ENCODE measurements at regions not wholly inside any gene's neighbourhood (a gene's known extent, or its start where the extent isn't known, plus 50 kb on each side); places are given as distances from the start of the nearest gene placed in this dataset.

- Histone ChIP-seq H2BK120ac (ENCODE audit: low read depth, low read length) (no peak overlapping the region), H2BK5ac (ENCODE audit: low read length) (no peak overlapping the region), H4K8ac (ENCODE audit: low read depth, low read length) (no peak overlapping the region), H2BK15ac (ENCODE audit: low read length) (no peak overlapping the region), H3K4me2 (ENCODE audit: insufficient read depth, low read length, poor library complexity, severe bottlenecking) (no peak overlapping the region), H3K79me1 (ENCODE audit: low read depth, low read length) (no peaks in the 10 kb centered on the region), H3K27me3 (ENCODE audit: control insufficient read depth in 3 of 3, insufficient read depth in 3 of 3, low read depth in 1 of 3, low read length in 3 of 3) (no peaks in the 10 kb centered on the region), H2BK12ac (ENCODE audit: low read length) (no peak overlapping the region), H4K91ac (ENCODE audit: low read depth, low read length, poor library complexity) (no peak overlapping the region), H3K9ac (ENCODE audit: low read depth, low read length, poor library complexity) (no peak overlapping the region), H3K23ac (ENCODE audit: low read depth, low read length, poor library complexity) (no peak overlapping the region), H3K27ac (replicated peaks; ENCODE audit: low read length) (no peak overlapping the region), H3K4me1 (ENCODE audit: control insufficient read depth in 2 of 2, insufficient read depth in 1 of 2, low read depth in 1 of 2, low read length in 2 of 2) (peaks cover 18 to 24% of the 10 kb centered on the region in 2 donors), H3K4ac (ENCODE audit: low read length) (no peak overlapping the region), H3K4me3 (ENCODE audit: low read length in 2 of 2) (no peak overlapping the region), H3K36me3 (replicated peaks in 1 of 2; ENCODE audit: control insufficient read depth in 2 of 2, insufficient read depth in 2 of 2, low read length in 2 of 2) (no peaks in the 10 kb centered on the region), H3K14ac (ENCODE audit: low read length) (no peak overlapping the region), H3K18ac (ENCODE audit: low read length) (no peak overlapping the region), H3K9me3 (replicated peaks in 1 of 2; ENCODE audit: control insufficient read depth in 2 of 2, insufficient read depth in 1 of 2, low read depth in 1 of 2, low read length in 2 of 2) (no peaks in the 10 kb centered on the region), H2AK5ac (ENCODE audit: low read depth, low read length) (no peak overlapping the region), H2AFZ (ENCODE audit: low read length) (peak overlapping the region; percentile 36)
- no CpG with 5 or more reads among the region's 6 CpGs for WGBS, 2 donors (ENCODE audit: extremely low coverage in 2 of 2, insufficient read length in 2 of 2, insufficient replicate concordance in 1 of 2)
- DNase-seq (ENCODE audit: low spot score) = no peak
These were observed 235.4 kb downstream of the TTLL7 start for GRCh38 chr1:83763361-83764095.

GRCh38 chr1:83762416-83762815 lies 236.5 kb downstream of the TTLL7 start:
- H3K9me3 ChIP-seq (replicated peaks in 1 of 2; ENCODE audit: control insufficient read depth in 2 of 2, insufficient read depth in 1 of 2, low read depth in 1 of 2, low read length in 2 of 2) = no peaks in the 10 kb centered on the region
- no peak overlapping the region for H2BK120ac ChIP-seq (ENCODE audit: low read depth, low read length)
- no peak overlapping the region for H3K4me3 ChIP-seq (ENCODE audit: low read length in 2 of 2)
- H3K18ac ChIP-seq (ENCODE audit: low read length) = no peak overlapping the region
- no peak overlapping the region for H3K9ac ChIP-seq (ENCODE audit: low read depth, low read length, poor library complexity)
- no peak for DNase-seq (ENCODE audit: low spot score)
- no peak overlapping the region for H2BK12ac ChIP-seq (ENCODE audit: low read length)
- H3K23ac ChIP-seq (ENCODE audit: low read depth, low read length, poor library complexity) = no peak overlapping the region
- H3K4me2 ChIP-seq (ENCODE audit: insufficient read depth, low read length, poor library complexity, severe bottlenecking) = no peak overlapping the region
- no peak overlapping the region for H2AK5ac ChIP-seq (ENCODE audit: low read depth, low read length)
- no peak overlapping the region for H3K27ac ChIP-seq (replicated peaks; ENCODE audit: low read length)
- no peaks in the 10 kb centered on the region for H3K27me3 ChIP-seq (ENCODE audit: control insufficient read depth in 3 of 3, insufficient read depth in 3 of 3, low read depth in 1 of 3, low read length in 3 of 3)
- no peak overlapping the region for H3K14ac ChIP-seq (ENCODE audit: low read length)
- WGBS, 2 donors (ENCODE audit: extremely low coverage in 2 of 2, insufficient read length in 2 of 2, insufficient replicate concordance in 1 of 2) = no CpG with 5 or more reads among the region's 5 CpGs
- no peak overlapping the region for H4K91ac ChIP-seq (ENCODE audit: low read depth, low read length, poor library complexity)
- no peaks in the 10 kb centered on the region for H3K36me3 ChIP-seq (replicated peaks in 1 of 2; ENCODE audit: control insufficient read depth in 2 of 2, insufficient read depth in 2 of 2, low read length in 2 of 2)
- no peaks in the 10 kb centered on the region for H3K79me1 ChIP-seq (ENCODE audit: low read depth, low read length)
- H2BK5ac ChIP-seq (ENCODE audit: low read length) = no peak overlapping the region
- no peak overlapping the region for H2AFZ ChIP-seq (ENCODE audit: low read length)
- no peak overlapping the region for H4K8ac ChIP-seq (ENCODE audit: low read depth, low read length)
- no peak overlapping the region for H2BK15ac ChIP-seq (ENCODE audit: low read length)
- H3K4me1 ChIP-seq (ENCODE audit: control insufficient read depth in 2 of 2, insufficient read depth in 1 of 2, low read depth in 1 of 2, low read length in 2 of 2) = peaks cover 18 to 24% of the 10 kb centered on the region in 2 donors
- H3K4ac ChIP-seq (ENCODE audit: low read length) = no peak overlapping the region

- H2BK12ac ChIP-seq (ENCODE audit: low read length) = no peak overlapping the region
- H3K79me1 ChIP-seq (ENCODE audit: low read depth, low read length) = no peaks in the 10 kb centered on the region
- H3K4me3 ChIP-seq (ENCODE audit: low read length in 2 of 2) = no peak overlapping the region
- no peak overlapping the region for H2AK5ac ChIP-seq (ENCODE audit: low read depth, low read length)
- H4K91ac ChIP-seq (ENCODE audit: low read depth, low read length, poor library complexity) = no peak overlapping the region
- no peak overlapping the region for H3K14ac ChIP-seq (ENCODE audit: low read length)
- no peak overlapping the region for H2BK120ac ChIP-seq (ENCODE audit: low read depth, low read length)
- no peak for DNase-seq (ENCODE audit: low spot score)
- no CpG with 5 or more reads among the region's 3 CpGs for WGBS, 2 donors (ENCODE audit: extremely low coverage in 2 of 2, insufficient read length in 2 of 2, insufficient replicate concordance in 1 of 2)
- peaks cover 18 to 24% of the 10 kb centered on the region in 2 donors for H3K4me1 ChIP-seq (ENCODE audit: control insufficient read depth in 2 of 2, insufficient read depth in 1 of 2, low read depth in 1 of 2, low read length in 2 of 2)
- H3K23ac ChIP-seq (ENCODE audit: low read depth, low read length, poor library complexity) = no peak overlapping the region
- H3K36me3 ChIP-seq (replicated peaks in 1 of 2; ENCODE audit: control insufficient read depth in 2 of 2, insufficient read depth in 2 of 2, low read length in 2 of 2) = no peaks in the 10 kb centered on the region
- no peak overlapping the region for H2BK5ac ChIP-seq (ENCODE audit: low read length)
- H2AFZ ChIP-seq (ENCODE audit: low read length) = peak overlapping the region; percentile 84
- H3K4me2 ChIP-seq (ENCODE audit: insufficient read depth, low read length, poor library complexity, severe bottlenecking) = no peak overlapping the region
- H3K9ac ChIP-seq (ENCODE audit: low read depth, low read length, poor library complexity) = no peak overlapping the region
- no peak overlapping the region for H4K8ac ChIP-seq (ENCODE audit: low read depth, low read length)
- no peaks in the 10 kb centered on the region for H3K27me3 ChIP-seq (ENCODE audit: control insufficient read depth in 3 of 3, insufficient read depth in 3 of 3, low read depth in 1 of 3, low read length in 3 of 3)
- H3K4ac ChIP-seq (ENCODE audit: low read length) = no peak overlapping the region
- H3K27ac ChIP-seq (replicated peaks; ENCODE audit: low read length) = no peak overlapping the region
- H3K9me3 ChIP-seq (replicated peaks in 1 of 2; ENCODE audit: control insufficient read depth in 2 of 2, insufficient read depth in 1 of 2, low read depth in 1 of 2, low read length in 2 of 2) = no peaks in the 10 kb centered on the region
- H3K18ac ChIP-seq (ENCODE audit: low read length) = no peak overlapping the region
- H2BK15ac ChIP-seq (ENCODE audit: low read length) = no peak overlapping the region
These were observed 236.9 kb downstream of the TTLL7 start for GRCh38 chr1:83762039-83762365.

- Histone ChIP-seq H4K91ac (ENCODE audit: low read depth, low read length, poor library complexity) (no peak overlapping the region), H3K27me3 (ENCODE audit: control insufficient read depth in 3 of 3, insufficient read depth in 3 of 3, low read depth in 1 of 3, low read length in 3 of 3) (no peaks in the 10 kb centered on the region), H2BK15ac (ENCODE audit: low read length) (no peak overlapping the region), H2AK5ac (ENCODE audit: low read depth, low read length) (no peak overlapping the region), H3K4me1 (ENCODE audit: control insufficient read depth in 2 of 2, insufficient read depth in 1 of 2, low read depth in 1 of 2, low read length in 2 of 2) (peaks cover 18 to 24% of the 10 kb centered on the region in 2 donors), H3K4me2 (ENCODE audit: insufficient read depth, low read length, poor library complexity, severe bottlenecking) (no peak overlapping the region), H2AFZ (ENCODE audit: low read length) (peak overlapping the region; percentile 84), H3K4me3 (ENCODE audit: low read length in 2 of 2) (no peak overlapping the region), H2BK12ac (ENCODE audit: low read length) (no peak overlapping the region), H3K23ac (ENCODE audit: low read depth, low read length, poor library complexity) (no peak overlapping the region), H3K9me3 (replicated peaks in 1 of 2; ENCODE audit: control insufficient read depth in 2 of 2, insufficient read depth in 1 of 2, low read depth in 1 of 2, low read length in 2 of 2) (no peaks in the 10 kb centered on the region), H3K36me3 (replicated peaks in 1 of 2; ENCODE audit: control insufficient read depth in 2 of 2, insufficient read depth in 2 of 2, low read length in 2 of 2) (no peaks in the 10 kb centered on the region), H3K27ac (replicated peaks; ENCODE audit: low read length) (no peak overlapping the region), H3K79me1 (ENCODE audit: low read depth, low read length) (no peaks in the 10 kb centered on the region), H4K8ac (ENCODE audit: low read depth, low read length) (no peak overlapping the region), H2BK5ac (ENCODE audit: low read length) (no peak overlapping the region), H2BK120ac (ENCODE audit: low read depth, low read length) (no peak overlapping the region), H3K14ac (ENCODE audit: low read length) (no peak overlapping the region), H3K4ac (ENCODE audit: low read length) (no peak overlapping the region), H3K9ac (ENCODE audit: low read depth, low read length, poor library complexity) (no peak overlapping the region), H3K18ac (ENCODE audit: low read length) (no peak overlapping the region)
- no CpG with 5 or more reads among the region's 8 CpGs for WGBS, 2 donors (ENCODE audit: extremely low coverage in 2 of 2, insufficient read length in 2 of 2, insufficient replicate concordance in 1 of 2)
- no peak for DNase-seq (ENCODE audit: low spot score)
These were observed 237.5 kb downstream of the TTLL7 start for GRCh38 chr1:83761167-83762038.
